BLaER1 treated with 17β-estradiol and CSF1 and Interleukin-3, amounts not matched to agents 10 nM and 100 nM (cell line): ENCODE measurements at regions not wholly inside any gene's neighbourhood (a gene's known extent, or its start where the extent isn't known, plus 50 kb on each side); places are given as distances from the start of the nearest gene placed in this dataset.

Source experiments
- H3K27ac ChIP-seq, 11 experiments: shearing (Covaris generic); formaldehyde crosslinking; 2 replicates each; pipeline ENCODE4 v1.8.1; 2022
- H3K27me3 ChIP-seq, 11 experiments: shearing (Covaris generic); formaldehyde crosslinking; 2 replicates each; pipeline ENCODE4 v1.8.1; 2022
- H3K36me3 ChIP-seq, 11 experiments: shearing (Covaris generic); formaldehyde crosslinking; 2 replicates each; pipeline ENCODE4 v1.8.1; 2022
- H3K4me1 ChIP-seq, 10 experiments: shearing (Covaris generic); formaldehyde crosslinking; 2 replicates each; pipeline ENCODE4 v1.8.1; 2022
- H3K4me2 ChIP-seq, 11 experiments: shearing (Covaris generic); formaldehyde crosslinking; 2 replicates each; pipeline ENCODE4 v1.8.1; 2022
- H3K4me3 ChIP-seq, 10 experiments: shearing (Covaris generic); formaldehyde crosslinking; 2 replicates each; pipeline ENCODE4 v1.8.1; 2022
- H3K9ac ChIP-seq, 11 experiments: shearing (Covaris generic); formaldehyde crosslinking; 2 replicates each; pipeline ENCODE4 v1.8.1; 2022
- H3K9me3 ChIP-seq, 11 experiments: shearing (Covaris generic); formaldehyde crosslinking; replicated peaks in 1 of 11; 2 replicates each; pipeline ENCODE4 v1.8.1; 2022
- H4K20me1 ChIP-seq, 11 experiments: shearing (Covaris generic); formaldehyde crosslinking; 2 replicates each; pipeline ENCODE4 v1.8.1; 2022
- Cebpa-rat ChIP-seq, 11 experiments: shearing (Covaris generic); IDR thresholded peaks; 2 replicates each; pipeline ENCODE4 v1.8.1; 2022

DNA sequence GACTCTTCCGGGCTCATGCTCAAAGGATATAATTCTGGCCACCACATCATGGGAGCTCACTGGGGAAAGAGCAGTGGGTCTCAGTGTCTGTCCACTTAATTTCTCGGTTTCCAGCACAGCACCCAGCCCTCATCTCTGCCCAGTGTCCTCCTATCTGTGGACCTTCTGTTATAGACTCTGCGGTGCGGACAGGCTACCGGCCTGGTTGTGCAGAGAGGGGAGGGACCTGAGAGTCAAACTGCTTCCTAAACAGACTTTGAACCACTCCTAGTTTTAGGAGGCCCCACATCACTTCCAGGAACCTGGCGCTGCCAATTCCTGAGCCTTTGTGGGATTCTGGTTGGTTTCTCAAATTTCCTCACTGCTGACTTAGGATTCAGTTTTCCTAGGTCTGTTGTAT, 59.8 kb upstream of the MED4 start:
- H3K9me3 ChIP-seq, result peaks cover 0 to 5% (median 0%) of the 10 kb centered on the region in 11 experiments; a peak in 1 of 22 replicates
- peak overlapping the region; percentile 21 to 83 (median 67); a peak in 17 of 22 replicates for H3K27ac ChIP-seq
- no peak for TF ChIP-seq Cebpa-rat (IDR thresholded peaks at IDR 0.05)
- H3K9ac ChIP-seq, result no peak overlapping the region
- H3K4me1 ChIP-seq, result peaks cover 19 to 99% (median 32%) of the 10 kb centered on the region in 10 experiments
- H4K20me1 ChIP-seq, result no peaks in the 10 kb centered on the region
- peak overlapping the region in 3 of 11 experiments; percentile 65 to 75 (median 72); a peak in 8 of 22 replicates for H3K4me2 ChIP-seq
- no peak overlapping the region for H3K4me3 ChIP-seq
- H3K27me3 ChIP-seq, result no peaks in the 10 kb centered on the region
- H3K36me3 ChIP-seq, result no peaks in the 10 kb centered on the region

- H3K4me3 ChIP-seq, result no peak overlapping the region
- H4K20me1 ChIP-seq, result no peaks in the 10 kb centered on the region
- H3K4me2 ChIP-seq, result peak overlapping the region in 2 of 11 experiments; percentile 81 to 85; a peak in 1 of 22 replicates
- H3K27ac ChIP-seq, result no peak overlapping the region
- H3K4me1 ChIP-seq, result peaks cover 14 to 84% (median 25%) of the 10 kb centered on the region in 10 experiments
- H3K9ac ChIP-seq, result no peak overlapping the region
- no peaks in the 10 kb centered on the region for H3K36me3 ChIP-seq
- no peaks in the 10 kb centered on the region for H3K27me3 ChIP-seq
- H3K9me3 ChIP-seq, result peaks cover 0 to 5% (median 0%) of the 10 kb centered on the region in 11 experiments; a peak in 1 of 22 replicates
- no peak for TF ChIP-seq Cebpa-rat (IDR thresholded peaks at IDR 0.05)
Observed at GRCh38 chr13:48153186-48153585, 58.3 kb upstream of the MED4 start.

DNA sequence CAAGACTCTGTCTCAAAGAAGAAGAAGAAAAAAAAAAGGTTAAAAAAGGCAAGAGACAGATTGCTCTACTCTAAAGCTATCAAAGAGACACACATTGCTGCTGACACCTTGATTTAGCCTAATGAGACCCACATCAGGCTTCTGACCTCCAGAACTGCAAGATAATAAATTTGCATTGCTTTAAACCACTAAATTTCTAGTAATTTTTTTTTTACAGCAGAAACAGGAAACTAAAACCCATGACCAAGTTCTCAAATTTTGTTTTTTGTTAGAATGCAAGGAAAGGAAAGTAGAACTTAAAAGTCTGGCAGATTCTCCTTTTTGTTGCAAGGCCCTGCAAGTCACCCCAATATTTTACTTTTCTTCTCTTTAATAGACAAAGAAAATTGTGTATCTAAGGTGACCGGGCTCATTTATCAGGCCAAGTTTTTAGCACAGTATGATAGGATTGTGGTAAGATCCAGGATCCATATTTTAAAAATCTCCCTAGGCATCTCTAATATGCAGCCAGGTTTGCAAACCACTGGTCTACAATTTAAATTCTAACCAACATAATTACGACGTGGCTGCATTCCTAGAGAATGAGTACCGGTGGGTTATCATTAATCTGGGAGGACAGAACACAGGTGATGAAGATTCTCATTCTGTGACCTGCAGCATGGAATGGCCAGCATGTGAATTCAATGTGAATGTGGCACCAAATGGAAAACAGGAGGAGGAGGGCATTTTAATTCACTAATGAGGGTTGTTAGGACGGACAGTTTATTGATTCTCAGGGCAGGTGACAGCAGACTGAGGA, 56.7 kb upstream of the MED4 start:
- H4K20me1 ChIP-seq, result no peaks in the 10 kb centered on the region

GRCh38 chr13:48148454-48148853, 53.5 kb upstream of the MED4 start:
- Histone ChIP-seq H3K9ac (no peak overlapping the region), H3K9me3 (peaks cover 0 to 9% (median 3%) of the 10 kb centered on the region in 11 experiments; a peak in 6 of 22 replicates), H3K36me3 (no peaks in the 10 kb centered on the region), H3K4me2 (no peak overlapping the region), H3K27ac (no peak overlapping the region), H4K20me1 (no peaks in the 10 kb centered on the region), H3K27me3 (no peaks in the 10 kb centered on the region), H3K4me1 (peaks cover 0 to 62% (median 12%) of the 10 kb centered on the region in 10 experiments; a peak in 16 of 20 replicates), H3K4me3 (no peak overlapping the region)
- no peak for TF ChIP-seq Cebpa-rat (IDR thresholded peaks at IDR 0.05)

More for the DNA sequence above, 56.7 kb upstream of the MED4 start:
- Histone ChIP-seq H3K4me2 (peak overlapping the region in 5 of 11 experiments; percentile 3 to 85 (median 45); a peak in 8 of 22 replicates), H3K9me3 (peaks cover 0 to 8% (median 0%) of the 10 kb centered on the region in 11 experiments; a peak in 6 of 22 replicates), H3K4me1 (peaks cover 11 to 68% (median 21%) of the 10 kb centered on the region in 10 experiments), H3K27me3 (no peaks in the 10 kb centered on the region), H3K4me3 (no peak overlapping the region), H3K36me3 (no peaks in the 10 kb centered on the region), H3K9ac (no peak overlapping the region; a peak in 1 of 22 replicates), H3K27ac (peak overlapping the region in 2 of 11 experiments; percentile 38 to 59; a peak in 2 of 22 replicates)
- TF ChIP-seq Cebpa-rat (IDR thresholded peaks at IDR 0.05), result no peak

GRCh38 chr13:48146636-48147035, 51.7 kb upstream of the MED4 start:
- H3K4me3 ChIP-seq, result no peak overlapping the region
- no peak overlapping the region for H3K4me2 ChIP-seq
- peaks cover 0 to 62% (median 16%) of the 10 kb centered on the region in 10 experiments; a peak in 16 of 20 replicates for H3K4me1 ChIP-seq
- H3K36me3 ChIP-seq, result no peaks in the 10 kb centered on the region
- H3K9ac ChIP-seq, result no peak overlapping the region
- TF ChIP-seq Cebpa-rat (IDR thresholded peaks at IDR 0.05), result no peak
- H3K27ac ChIP-seq, result no peak overlapping the region
- H3K9me3 ChIP-seq, result peaks cover 0 to 9% (median 5%) of the 10 kb centered on the region in 11 experiments; a peak in 8 of 22 replicates
- no peaks in the 10 kb centered on the region for H3K27me3 ChIP-seq
- no peaks in the 10 kb centered on the region for H4K20me1 ChIP-seq

GRCh38 chr13:48146122-48146521, 51.2 kb upstream of the MED4 start:
- Histone ChIP-seq H3K9me3 (peaks cover 0 to 9% (median 5%) of the 10 kb centered on the region in 11 experiments; a peak in 8 of 22 replicates), H3K36me3 (no peaks in the 10 kb centered on the region), H3K27me3 (no peaks in the 10 kb centered on the region), H4K20me1 (no peaks in the 10 kb centered on the region), H3K27ac (no peak overlapping the region), H3K9ac (no peak overlapping the region), H3K4me2 (no peak overlapping the region; a peak in 1 of 22 replicates), H3K4me3 (no peak overlapping the region), H3K4me1 (peaks cover 0 to 58% (median 14%) of the 10 kb centered on the region in 10 experiments; a peak in 16 of 20 replicates)
- no peak for TF ChIP-seq Cebpa-rat (IDR thresholded peaks at IDR 0.05)
